ENCODE measurements at regions not wholly inside any gene's neighbourhood (a gene's known extent, or its start where the extent isn't known, plus 50 kb on each side); places are given as distances from the start of the nearest gene placed in this dataset.
"Not testable (repeated sequence)": the region's sequence is repeated elsewhere in the genome, so short reads cannot be mapped to it uniquely, and the experiment has no call there.

GRCh38 chr5:75940418-75940817 is 142.8 kb upstream of the SV2C start:
- DNase-seq = no peak

- no peak for DNase-seq
These were observed 147.6 kb upstream of the SV2C start for GRCh38 chr5:75935572-75935971.

GRCh38 chr5:75933489-75933888 is 149.7 kb upstream of the SV2C start:
- DNase-seq = no peak

- no peak for DNase-seq
These were observed 152.0 kb upstream of the SV2C start for GRCh38 chr5:75931175-75931574.

GRCh38 chr5:75928992-75929391 is 154.2 kb upstream of the SV2C start:
- DNase-seq = no peak

- DNase-seq = no peak
These were observed 160.7 kb upstream of the SV2C start for GRCh38 chr5:75922480-75922879.

- no peak for DNase-seq
These were observed 162.2 kb upstream of the SV2C start for GRCh38 chr5:75921011-75921410.

GRCh38 chr5:75916144-75916543 is 167.0 kb upstream of the SV2C start:
- no peak for DNase-seq

GRCh38 chr5:75909223-75909622 is 174.0 kb upstream of the SV2C start:
- DNase-seq = no peak

GRCh38 chr5:75907651-75908050 is 175.5 kb upstream of the SV2C start:
- no peak for DNase-seq

- no peak for DNase-seq
These were observed 177.2 kb upstream of the POC5 start for GRCh38 chr5:75894482-75894881.

- DNase-seq = no peak
These were observed 174.5 kb upstream of the POC5 start for GRCh38 chr5:75891736-75892135.

- no peak for DNase-seq
These were observed 173.8 kb upstream of the POC5 start for GRCh38 chr5:75891020-75891419.

GRCh38 chr5:75890546-75890945 is 173.3 kb upstream of the POC5 start:
- DNase-seq = no peak

GRCh38 chr5:75886706-75887105 is 169.5 kb upstream of the POC5 start:
- DNase-seq = no peak

GRCh38 chr5:75885849-75886596 is 168.8 kb upstream of the POC5 start:
- no peak for DNase-seq

- no peak for DNase-seq
These were observed 168.1 kb upstream of the POC5 start for GRCh38 chr5:75885321-75885720.

GRCh38 chr5:75869891-75870290 is 152.7 kb upstream of the POC5 start:
- no peak for DNase-seq

GRCh38 chr5:75862872-75863271 is 145.6 kb upstream of the POC5 start:
- no peak for DNase-seq

- DNase-seq = not testable (repeated sequence)
These were observed 142.4 kb upstream of the POC5 start for GRCh38 chr5:75859621-75860020.

GRCh38 chr5:75856056-75856455 is 138.8 kb upstream of the POC5 start:
- no peak for DNase-seq

- no peak for DNase-seq
These were observed 130.8 kb upstream of the POC5 start for GRCh38 chr5:75848077-75848476.

- no peak for DNase-seq
These were observed 130.4 kb upstream of the POC5 start for GRCh38 chr5:75847561-75848021.

GRCh38 chr5:75844301-75844700 is 127.1 kb upstream of the POC5 start:
- DNase-seq = no peak

GRCh38 chr5:75843319-75843718 is 126.1 kb upstream of the POC5 start:
- DNase-seq = no peak
